Endothelial cell of umbilical vein (primary cell): ENCODE measurements at regions not wholly inside any gene's neighbourhood (a gene's known extent, or its start where the extent isn't known, plus 50 kb on each side); places are given as distances from the start of the nearest gene placed in this dataset.

Experiments used
- CTCF ChIP-seq, 2 donors: IDR thresholded peaks; 1 replicate in 1 of 2; 2 replicates in 1 of 2; pipeline ENCODE4 v1.5.1; 2011; ENCODE audit warnings: low read length in 2 of 2, mild to moderate bottlenecking in 2 of 2, moderate library complexity in 2 of 2, control low read depth in 1 of 2, inconsistent platforms in 1 of 2, low read depth in 1 of 2; ENCODE audit not compliant: insufficient read depth in 1 of 2; ENCODE audit errors: extremely low read depth in 1 of 2
- EZH2 ChIP-seq: IDR thresholded peaks from 2 replicates; pipeline ENCODE4 v1.6.1; 2012; ENCODE audit warnings: borderline replicate concordance, low read depth, mild to moderate bottlenecking, moderate library complexity, low read length, inconsistent platforms; ENCODE audit not compliant: severe bottlenecking
- JUN ChIP-seq: IDR thresholded peaks from 2 replicates; pipeline ENCODE4 v1.6.1; 2011; ENCODE audit warnings: borderline replicate concordance, low read depth; ENCODE audit not compliant: insufficient read length, insufficient read depth
- MYC ChIP-seq: IDR thresholded peaks from one replicate; pipeline ENCODE4 v1.6.1; 2011; ENCODE audit warnings: mild to moderate bottlenecking, low read depth, low read length
- POLR2A ChIP-seq: IDR thresholded peaks from 2 replicates; pipeline ENCODE4 v1.6.1; 2012; ENCODE audit warnings: low read depth, mild to moderate bottlenecking, control low read depth, low read length
- TF ChIP-seq, protein P1 (sequence below): IDR thresholded peaks from 2 replicates; pipeline ENCODE4 v1.6.1; 2011; ENCODE audit not compliant: insufficient read depth, insufficient read length

DNA sequence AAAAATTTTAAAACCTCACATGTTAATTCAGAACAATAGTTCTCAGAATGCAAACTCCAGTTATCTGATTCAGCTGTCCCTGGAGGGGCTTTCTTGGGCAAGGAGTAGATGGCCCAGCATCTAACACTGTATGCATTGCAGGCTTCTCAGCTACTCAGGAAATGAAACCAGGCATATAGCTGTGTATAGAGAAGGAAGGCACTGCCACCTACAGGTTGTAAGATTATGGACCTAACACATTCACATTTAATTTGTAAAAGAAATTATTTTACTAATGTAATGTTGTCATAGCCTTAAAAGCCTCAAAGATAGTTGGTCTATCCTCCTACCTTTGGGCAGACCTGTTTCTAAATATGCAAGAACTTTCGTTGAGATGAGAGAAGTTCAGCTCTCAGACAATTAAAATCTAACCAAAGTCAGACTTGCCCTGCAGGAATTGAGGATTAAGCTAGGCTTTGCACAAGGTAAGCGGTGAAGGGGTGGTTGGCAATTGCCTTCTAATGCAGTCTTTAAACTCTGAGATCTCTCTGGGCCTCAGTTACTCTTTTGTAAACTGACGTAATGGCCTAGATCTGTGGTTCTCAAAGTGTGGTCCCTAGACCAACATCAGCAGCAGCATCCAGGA is 132.8 kb upstream of the SLC24A5 start:
- TF ChIP-seq POLR2A, result no peak
- TF ChIP-seq EZH2, result no peak
- TF ChIP-seq CTCF (IDR thresholded peaks at IDR 0.05; ENCODE audit: extremely low read depth in 1 of 2, insufficient read depth in 1 of 2, low read depth in 1 of 2, low read length in 2 of 2), result peak; percentile 40 to 47
- no peak for TF ChIP-seq MYC
- TF ChIP-seq, protein P1, sequence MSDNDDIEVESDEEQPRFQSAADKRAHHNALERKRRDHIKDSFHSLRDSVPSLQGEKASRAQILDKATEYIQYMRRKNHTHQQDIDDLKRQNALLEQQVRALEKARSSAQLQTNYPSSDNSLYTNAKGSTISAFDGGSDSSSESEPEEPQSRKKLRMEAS, result no peak
- TF ChIP-seq JUN, result no peak
